ENCODE measurements at regions not wholly inside any gene's neighbourhood (a gene's known extent, or its start where the extent isn't known, plus 50 kb on each side); places are given as distances from the start of the nearest gene placed in this dataset.

DNA sequence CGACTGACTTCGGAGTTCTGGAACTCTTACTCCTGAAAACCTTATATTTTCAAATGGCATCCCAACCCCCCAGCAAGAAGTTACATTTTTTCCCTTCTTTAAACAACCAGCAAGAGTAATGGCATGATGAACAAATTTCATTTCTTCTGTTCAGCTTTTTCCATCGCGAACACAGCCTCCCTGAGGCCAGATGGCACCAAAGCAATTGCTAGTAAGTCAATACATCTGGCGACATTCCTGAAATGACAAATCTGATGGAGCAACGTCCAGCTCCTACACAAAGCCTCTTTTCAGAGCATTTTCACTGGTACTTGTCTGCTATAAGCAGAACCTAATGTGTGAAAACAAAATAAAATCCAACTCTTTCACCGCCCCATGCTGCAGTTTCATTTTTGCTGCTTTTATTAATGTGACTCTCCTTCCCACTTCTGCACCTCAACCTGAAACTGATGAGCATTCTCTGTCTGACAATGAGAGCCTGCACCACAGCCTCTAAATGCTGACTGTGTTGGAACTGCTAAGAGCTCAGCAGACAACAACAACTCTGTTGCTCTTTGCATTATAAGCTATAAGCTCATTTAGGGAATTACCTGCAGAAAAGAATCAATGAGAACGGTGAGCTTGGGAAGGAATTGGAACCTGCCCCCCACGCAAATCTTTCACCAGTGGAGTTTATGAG is 229.8 kb downstream of the FGFR2 start:
- H3K27me3 ChIP-seq (replicated peaks in 1 of 2; ENCODE audit: control insufficient read depth in 2 of 2, extremely low read depth in 1 of 2, insufficient read depth in 2 of 2, low read length in 1 of 2): no peaks in the 10 kb centered on the region
- H3K9me3 Mint-ChIP-seq: peaks cover 0 to 2% (median 0%) of the 10 kb centered on the region in 3 donors
- no peak for ATAC-seq (replicated peaks in 1 of 4)
- no peak overlapping the region for H3K4me3 Mint-ChIP-seq
- DNase-seq: no peak
- no peak overlapping the region for H3K4me3 ChIP-seq (ENCODE audit: control insufficient read depth in 1 of 2, extremely low read depth in 1 of 2, low read length in 1 of 2)
- H3K4me1 Mint-ChIP-seq: no peaks in the 10 kb centered on the region
- no peak overlapping the region for H3K27ac Mint-ChIP-seq
- H3K27me3 Mint-ChIP-seq: no peaks in the 10 kb centered on the region
- ChIA-PET POLR2A (interaction anchor here in 1 of 2 donors (0.6 kb wide), 1 partner anchor 8 kb away, joined by 7 read pairs; no protein-coding TSS in a partner anchor), CTCF (interaction anchor here in 1 of 2 donors (0.5 kb wide), 1 partner anchor 217 kb away, joined by 3 read pairs; no protein-coding TSS in a partner anchor)
- no peaks in the 10 kb centered on the region for H3K4me1 ChIP-seq (ENCODE audit: control insufficient read depth in 1 of 2, extremely low read depth in 1 of 2, insufficient read depth in 2 of 2, low read length in 2 of 2)
- 71% methylated on average over 7 of the region's 9 CpGs for WGBS (ENCODE audit: insufficient coverage)
- H3K36me3 Mint-ChIP-seq: no peaks in the 10 kb centered on the region
- H3K9me3 ChIP-seq: no peaks in the 10 kb centered on the region
- H3K27ac ChIP-seq (ENCODE audit: low read length): no peak overlapping the region
- H3K36me3 ChIP-seq (ENCODE audit: control insufficient read depth in 2 of 2, extremely low read depth in 1 of 2, insufficient read depth in 1 of 2, low read length in 1 of 2): no peaks in the 10 kb centered on the region

DNA sequence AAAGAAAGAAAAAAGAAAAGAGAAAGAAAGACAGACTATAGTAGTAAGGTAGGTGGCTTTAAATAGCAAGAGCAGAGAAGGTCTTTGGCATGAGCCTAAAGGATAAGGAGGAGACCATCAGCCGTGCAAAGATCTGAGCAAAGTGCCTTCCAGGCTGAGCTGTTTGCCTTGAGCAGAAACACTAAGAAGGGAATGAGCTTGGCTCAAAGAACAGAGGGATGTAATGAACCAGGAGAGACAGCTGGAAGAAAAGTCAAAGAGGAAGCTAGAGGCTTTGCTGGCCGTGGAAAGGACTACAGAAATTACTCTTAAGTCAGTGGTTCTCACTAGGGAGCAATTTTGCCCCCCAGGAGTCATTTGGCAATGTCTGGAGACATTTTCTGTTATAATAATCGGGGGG is 228.6 kb downstream of the FGFR2 start:
- DNase-seq: no peak
- WGBS (ENCODE audit: insufficient coverage): 43% methylated on average over 2 of the region's 3 CpGs
- Histone ChIP-seq H3K27ac (ENCODE audit: low read length) (no peak overlapping the region), H3K27me3 (replicated peaks in 1 of 2; ENCODE audit: control insufficient read depth in 2 of 2, extremely low read depth in 1 of 2, insufficient read depth in 2 of 2, low read length in 1 of 2) (no peaks in the 10 kb centered on the region), H3K36me3 (ENCODE audit: control insufficient read depth in 2 of 2, extremely low read depth in 1 of 2, insufficient read depth in 1 of 2, low read length in 1 of 2) (no peaks in the 10 kb centered on the region), H3K4me1 (ENCODE audit: control insufficient read depth in 1 of 2, extremely low read depth in 1 of 2, insufficient read depth in 2 of 2, low read length in 2 of 2) (no peaks in the 10 kb centered on the region), H3K9me3 (no peaks in the 10 kb centered on the region), H3K4me3 (ENCODE audit: control insufficient read depth in 1 of 2, extremely low read depth in 1 of 2, low read length in 1 of 2) (no peak overlapping the region)
- H3K36me3 Mint-ChIP-seq: no peaks in the 10 kb centered on the region
- H3K4me3 Mint-ChIP-seq: no peak overlapping the region
- H3K4me1 Mint-ChIP-seq: no peaks in the 10 kb centered on the region
- H3K27ac Mint-ChIP-seq: no peak overlapping the region
- peaks cover 0 to 5% (median 4%) of the 10 kb centered on the region in 3 donors for H3K9me3 Mint-ChIP-seq
- ChIA-PET CTCF (no interaction called here), POLR2A (no interaction called here)
- ATAC-seq (replicated peaks in 1 of 4): no peak
- H3K27me3 Mint-ChIP-seq: no peaks in the 10 kb centered on the region

DNA sequence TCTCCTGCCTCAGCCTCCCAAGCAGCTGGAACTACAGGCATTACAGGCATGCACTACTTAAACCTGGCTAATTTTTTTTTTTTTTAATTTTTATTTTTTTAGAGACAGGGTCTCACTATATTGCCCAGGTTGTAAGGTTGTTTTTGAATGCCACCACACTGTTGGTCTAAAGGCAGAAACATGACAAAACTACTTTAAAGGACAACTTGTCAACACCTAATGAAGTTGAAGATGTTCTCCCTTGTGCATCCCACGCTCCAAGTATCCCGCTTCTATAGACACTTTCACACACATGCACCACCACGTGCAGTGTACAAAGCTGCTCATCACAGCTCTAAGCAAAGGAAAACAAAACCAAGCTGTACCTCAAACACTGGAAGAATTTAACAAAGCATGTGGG is 226.4 kb downstream of the FGFR2 start:
- no peak for ATAC-seq (replicated peaks in 1 of 4)
- H3K27ac Mint-ChIP-seq: no peak overlapping the region

DNA sequence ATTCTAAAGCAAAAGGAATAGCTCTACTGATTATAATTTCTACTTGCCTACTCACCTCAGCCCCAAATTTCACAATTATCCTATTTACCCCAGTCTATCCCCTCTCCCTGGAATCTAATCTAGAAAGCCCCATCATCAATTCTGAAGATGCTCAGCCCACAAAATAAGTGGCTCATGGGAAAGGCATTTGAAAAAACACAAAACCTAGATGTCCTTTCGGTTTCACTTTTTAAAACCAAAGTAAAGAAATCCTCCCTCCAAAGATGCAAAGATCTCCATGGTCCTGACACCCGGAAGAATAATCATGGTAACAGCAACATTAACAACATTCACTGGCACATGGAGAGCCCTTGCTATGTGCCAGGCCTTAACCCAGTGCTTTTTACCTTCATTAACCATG is 224.8 kb downstream of the FGFR2 start:
- Histone ChIP-seq H3K9me3 (no peaks in the 10 kb centered on the region), H3K36me3 (ENCODE audit: control insufficient read depth in 2 of 2, extremely low read depth in 1 of 2, insufficient read depth in 1 of 2, low read length in 1 of 2) (no peaks in the 10 kb centered on the region), H3K4me3 (ENCODE audit: control insufficient read depth in 1 of 2, extremely low read depth in 1 of 2, low read length in 1 of 2) (no peak overlapping the region), H3K27ac (ENCODE audit: low read length) (no peak overlapping the region), H3K27me3 (replicated peaks in 1 of 2; ENCODE audit: control insufficient read depth in 2 of 2, extremely low read depth in 1 of 2, insufficient read depth in 2 of 2, low read length in 1 of 2) (no peaks in the 10 kb centered on the region), H3K4me1 (ENCODE audit: control insufficient read depth in 1 of 2, extremely low read depth in 1 of 2, insufficient read depth in 2 of 2, low read length in 2 of 2) (no peaks in the 10 kb centered on the region)
- Mint-ChIP-seq H3K4me3 (no peak overlapping the region), H3K4me1 (no peaks in the 10 kb centered on the region), H3K9me3 (peaks cover 0 to 11% (median 9%) of the 10 kb centered on the region in 3 donors), H3K27me3 (no peaks in the 10 kb centered on the region), H3K27ac (no peak overlapping the region), H3K36me3 (no peaks in the 10 kb centered on the region)
- 100% methylated on average over 2 of the region's 2 CpGs for WGBS (ENCODE audit: insufficient coverage)
- DNase-seq (no peak), ATAC-seq (replicated peaks in 1 of 4) (no peak)
- ChIA-PET CTCF (no interaction called here), POLR2A (no interaction called here)

More for the DNA sequence above, 226.4 kb downstream of the FGFR2 start:
- ChIA-PET CTCF (interaction anchor here in 1 of 2 donors (0.5 kb wide), 1 partner anchor 14 kb away, joined by 3 read pairs; no protein-coding TSS in a partner anchor), POLR2A (no interaction called here)
- H3K9me3 ChIP-seq: no peaks in the 10 kb centered on the region
- H3K4me1 ChIP-seq (ENCODE audit: control insufficient read depth in 1 of 2, extremely low read depth in 1 of 2, insufficient read depth in 2 of 2, low read length in 2 of 2): no peaks in the 10 kb centered on the region
- Mint-ChIP-seq H3K4me3 (no peak overlapping the region), H3K36me3 (no peaks in the 10 kb centered on the region), H3K27me3 (no peaks in the 10 kb centered on the region), H3K4me1 (no peaks in the 10 kb centered on the region), H3K9me3 (peaks cover 0 to 6% (median 4%) of the 10 kb centered on the region in 3 donors)
- WGBS (ENCODE audit: insufficient coverage): no CpG with 5 or more reads among the region's 3 CpGs
- no peaks in the 10 kb centered on the region for H3K36me3 ChIP-seq (ENCODE audit: control insufficient read depth in 2 of 2, extremely low read depth in 1 of 2, insufficient read depth in 1 of 2, low read length in 1 of 2)
- no peak overlapping the region for H3K4me3 ChIP-seq (ENCODE audit: control insufficient read depth in 1 of 2, extremely low read depth in 1 of 2, low read length in 1 of 2)
- no peaks in the 10 kb centered on the region for H3K27me3 ChIP-seq (replicated peaks in 1 of 2; ENCODE audit: control insufficient read depth in 2 of 2, extremely low read depth in 1 of 2, insufficient read depth in 2 of 2, low read length in 1 of 2)
- DNase-seq: no peak
- H3K27ac ChIP-seq (ENCODE audit: low read length): no peak overlapping the region

DNA sequence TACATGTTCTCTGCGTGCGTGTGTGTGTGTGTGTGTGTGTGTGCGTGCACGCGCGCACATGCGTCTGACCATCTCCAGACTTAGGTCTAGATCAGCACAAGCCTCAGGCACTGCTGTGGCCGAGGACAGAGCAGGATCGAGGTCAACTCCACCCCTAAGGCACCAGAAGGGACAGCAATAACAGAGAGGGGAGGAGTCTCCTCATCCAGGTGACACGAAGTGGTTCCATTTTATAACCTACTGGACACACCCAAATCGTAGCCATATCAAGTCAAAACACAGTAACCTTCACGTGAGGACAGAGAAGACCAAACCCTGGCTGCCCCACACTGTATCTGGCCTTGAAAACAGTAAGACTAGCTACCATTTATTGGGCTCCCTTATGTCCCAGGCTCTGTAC is 224.1 kb downstream of the FGFR2 start:
- no peak for ATAC-seq (replicated peaks in 1 of 4)
- DNase-seq: no peak
- H3K27ac ChIP-seq (ENCODE audit: low read length): no peak overlapping the region
- no peaks in the 10 kb centered on the region for H3K36me3 Mint-ChIP-seq
- CTCF ChIA-PET: no interaction called here
- POLR2A ChIA-PET: no interaction called here
- H3K4me1 ChIP-seq (ENCODE audit: control insufficient read depth in 1 of 2, extremely low read depth in 1 of 2, insufficient read depth in 2 of 2, low read length in 2 of 2): no peaks in the 10 kb centered on the region
- 63% methylated on average over 2 of the region's 12 CpGs for WGBS (ENCODE audit: insufficient coverage)
- H3K27me3 ChIP-seq (replicated peaks in 1 of 2; ENCODE audit: control insufficient read depth in 2 of 2, extremely low read depth in 1 of 2, insufficient read depth in 2 of 2, low read length in 1 of 2): no peaks in the 10 kb centered on the region
- no peak overlapping the region for H3K4me3 Mint-ChIP-seq
- H3K4me1 Mint-ChIP-seq: no peaks in the 10 kb centered on the region
- H3K27me3 Mint-ChIP-seq: no peaks in the 10 kb centered on the region
- H3K4me3 ChIP-seq (ENCODE audit: control insufficient read depth in 1 of 2, extremely low read depth in 1 of 2, low read length in 1 of 2): no peak overlapping the region
- peaks cover 0 to 11% (median 9%) of the 10 kb centered on the region in 3 donors for H3K9me3 Mint-ChIP-seq
- no peaks in the 10 kb centered on the region for H3K36me3 ChIP-seq (ENCODE audit: control insufficient read depth in 2 of 2, extremely low read depth in 1 of 2, insufficient read depth in 1 of 2, low read length in 1 of 2)
- no peaks in the 10 kb centered on the region for H3K9me3 ChIP-seq
- no peak overlapping the region for H3K27ac Mint-ChIP-seq

DNA sequence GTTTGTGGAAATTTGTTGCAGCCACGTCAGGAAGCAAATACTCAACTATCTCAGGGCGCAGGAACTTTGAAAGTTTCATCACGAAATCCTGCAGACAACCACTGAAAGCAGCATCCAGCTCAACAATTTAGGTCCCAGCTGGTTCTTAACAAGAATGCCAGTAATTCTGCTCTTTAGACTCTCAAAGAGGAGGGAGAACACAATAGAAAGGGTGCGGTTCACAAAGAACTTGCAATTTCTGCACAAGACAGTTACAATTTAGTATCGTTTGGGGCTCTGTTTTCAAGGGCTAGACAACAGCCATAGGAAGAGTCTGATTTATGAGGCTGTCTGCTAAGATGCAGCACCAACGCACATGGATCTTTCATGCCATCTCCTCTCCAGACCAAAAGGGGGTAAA is 223.1 kb downstream of the FGFR2 start:
- H3K4me1 ChIP-seq (ENCODE audit: control insufficient read depth in 1 of 2, extremely low read depth in 1 of 2, insufficient read depth in 2 of 2, low read length in 2 of 2): no peaks in the 10 kb centered on the region
- Mint-ChIP-seq H3K27me3 (no peaks in the 10 kb centered on the region), H3K9me3 (peaks cover 0 to 11% (median 8%) of the 10 kb centered on the region in 3 donors), H3K4me1 (no peaks in the 10 kb centered on the region), H3K36me3 (no peaks in the 10 kb centered on the region), H3K27ac (no peak overlapping the region), H3K4me3 (no peak overlapping the region)
- H3K27ac ChIP-seq (ENCODE audit: low read length): no peak overlapping the region
- no peak overlapping the region for H3K4me3 ChIP-seq (ENCODE audit: control insufficient read depth in 1 of 2, extremely low read depth in 1 of 2, low read length in 1 of 2)
- WGBS (ENCODE audit: insufficient coverage): 72% methylated on average over 2 of the region's 6 CpGs
- no peak for ATAC-seq (replicated peaks in 1 of 4)
- POLR2A ChIA-PET: no interaction called here
- no peak for DNase-seq
- H3K9me3 ChIP-seq: no peaks in the 10 kb centered on the region
- CTCF ChIA-PET: no interaction called here
- H3K36me3 ChIP-seq (ENCODE audit: control insufficient read depth in 2 of 2, extremely low read depth in 1 of 2, insufficient read depth in 1 of 2, low read length in 1 of 2): no peaks in the 10 kb centered on the region
- H3K27me3 ChIP-seq (replicated peaks in 1 of 2; ENCODE audit: control insufficient read depth in 2 of 2, extremely low read depth in 1 of 2, insufficient read depth in 2 of 2, low read length in 1 of 2): no peaks in the 10 kb centered on the region
